RWPE2 (cell line): ENCODE measurements at regions not wholly inside any gene's neighbourhood (a gene's known extent, or its start where the extent isn't known, plus 50 kb on each side); places are given as distances from the start of the nearest gene placed in this dataset.
A peak's percentile ranks its signal among the peaks of the same experiment; 100 is the strongest.

Experiments used
- ATAC-seq: fragments of 200-7000 bp; cut with Tn5 transposase; 3 replicates; pipeline ENCODE4 v1.9.1; 2021; ENCODE audit warnings: low read depth
- DNase-seq: peaks from one replicate; pipeline ENCODE4 v3.0.0-alpha.2; 2020; ENCODE audit warnings: low spot score
- H3K27ac ChIP-seq: fragments of 450-650 bp; 2 replicates; pipeline ENCODE4 v1.5.1; 2017; ENCODE audit warnings: mild to moderate bottlenecking; ENCODE audit not compliant: poor library complexity, severe bottlenecking
- H3K27me3 ChIP-seq: fragments of 250-450 bp; sonication (Bioruptor Pico); 2 replicates; pipeline ENCODE4 v1.5.1; 2021; ENCODE audit warnings: mild to moderate bottlenecking, moderate library complexity; ENCODE audit not compliant: insufficient read depth, poor library complexity, severe bottlenecking
- H3K36me3 ChIP-seq: fragments of 250-450 bp; sonication (Bioruptor Pico); 2 replicates; pipeline ENCODE4 v1.5.1; 2020; ENCODE audit warnings: low read depth, mild to moderate bottlenecking, moderate library complexity
- H3K4me1 ChIP-seq: fragments of 250-450 bp; sonication (Bioruptor Pico); 2 replicates; pipeline ENCODE4 v1.5.1; 2021; ENCODE audit warnings: mild to moderate bottlenecking, moderate library complexity; ENCODE audit not compliant: insufficient read depth, poor library complexity, severe bottlenecking
- H3K4me3 ChIP-seq: fragments of 250-450 bp; sonication (Bioruptor Pico); 2 replicates; pipeline ENCODE4 v1.5.1; 2021; ENCODE audit warnings: mild to moderate bottlenecking, moderate library complexity; ENCODE audit not compliant: severe bottlenecking
- H3K9me3 ChIP-seq: fragments of 250-450 bp; sonication (Bioruptor Pico); 2 replicates; pipeline ENCODE4 v1.5.1; 2021; ENCODE audit warnings: mild to moderate bottlenecking, moderate library complexity; ENCODE audit not compliant: severe bottlenecking
- CTCF ChIP-seq: fragments of 450-650 bp; IDR thresholded peaks from one replicate; pipeline ENCODE4 v1.5.1; 2017; ENCODE audit warnings: mild to moderate bottlenecking, moderate library complexity; ENCODE audit not compliant: poor library complexity, severe bottlenecking

GRCh38 chr4:158991534-158992155 lies 111.2 kb upstream of the RAPGEF2 start:
- DNase-seq, result no peak
- no peaks in the 10 kb centered on the region for H3K9me3 ChIP-seq
- no peak overlapping the region for H3K4me3 ChIP-seq
- ATAC-seq, result no peak
- no peak for TF ChIP-seq CTCF
- H3K4me1 ChIP-seq, result peaks cover 7% of the 10 kb centered on the region
- no peaks in the 10 kb centered on the region for H3K36me3 ChIP-seq
- no peaks in the 10 kb centered on the region for H3K27me3 ChIP-seq
- H3K27ac ChIP-seq, result no peak overlapping the region

GRCh38 chr4:158993891-158994290 lies 109.0 kb upstream of the RAPGEF2 start:
- ATAC-seq, result no peak
- DNase-seq, result no peak
- H3K4me3 ChIP-seq, result no peak overlapping the region
- H3K27ac ChIP-seq, result no peak overlapping the region
- H3K4me1 ChIP-seq, result peaks cover 25% of the 10 kb centered on the region
- no peaks in the 10 kb centered on the region for H3K36me3 ChIP-seq
- no peak for TF ChIP-seq CTCF
- no peaks in the 10 kb centered on the region for H3K27me3 ChIP-seq
- no peaks in the 10 kb centered on the region for H3K9me3 ChIP-seq

- peaks cover 28% of the 10 kb centered on the region for H3K4me1 ChIP-seq
- H3K9me3 ChIP-seq, result no peaks in the 10 kb centered on the region
- ATAC-seq, result no peak
- no peak overlapping the region for H3K4me3 ChIP-seq
- no peak for TF ChIP-seq CTCF
- no peaks in the 10 kb centered on the region for H3K36me3 ChIP-seq
- no peaks in the 10 kb centered on the region for H3K27me3 ChIP-seq
- H3K27ac ChIP-seq, result no peak overlapping the region
- no peak for DNase-seq
Observed at GRCh38 chr4:158995040-158995439, 107.8 kb upstream of the RAPGEF2 start.

GRCh38 chr4:158995965-158996364 lies 106.9 kb upstream of the RAPGEF2 start:
- H3K27me3 ChIP-seq, result no peaks in the 10 kb centered on the region
- DNase-seq (no peak), ATAC-seq (no peak)
- H3K4me3 ChIP-seq, result no peak overlapping the region
- peaks cover 28% of the 10 kb centered on the region for H3K4me1 ChIP-seq
- H3K9me3 ChIP-seq, result no peaks in the 10 kb centered on the region
- TF ChIP-seq CTCF, result no peak
- H3K27ac ChIP-seq, result peak overlapping the region; percentile 72
- no peaks in the 10 kb centered on the region for H3K36me3 ChIP-seq

GRCh38 chr4:158996669-158997074 lies 106.2 kb upstream of the RAPGEF2 start:
- no peaks in the 10 kb centered on the region for H3K36me3 ChIP-seq
- no peak for DNase-seq
- no peaks in the 10 kb centered on the region for H3K27me3 ChIP-seq
- ATAC-seq, result peak; percentile 93
- TF ChIP-seq CTCF, result no peak
- H3K4me3 ChIP-seq, result no peak overlapping the region
- H3K27ac ChIP-seq, result peak overlapping the region; percentile 72
- H3K4me1 ChIP-seq, result peaks cover 28% of the 10 kb centered on the region
- no peaks in the 10 kb centered on the region for H3K9me3 ChIP-seq
